Neural crest cell (in vitro differentiated cells): ENCODE measurements at regions not wholly inside any gene's neighbourhood (a gene's known extent, or its start where the extent isn't known, plus 50 kb on each side); places are given as distances from the start of the nearest gene placed in this dataset.
"Not testable (repeated sequence)": the region's sequence is repeated elsewhere in the genome, so short reads cannot be mapped to it uniquely, and the experiment has no call there.

ENCODE experiments used
- DNase-seq: peaks from one replicate; pipeline ENCODE4 v3.0.0; 2021; ENCODE audit warnings: low read depth, mixed read lengths, low spot score
- H3K27ac Mint-ChIP-seq: one replicate; pipeline ENCODE4 v1.8.0; 2021; ENCODE audit warnings: mild to moderate bottlenecking, mixed read lengths; ENCODE audit not compliant: unreplicated experiment
- H3K27me3 Mint-ChIP-seq: 2 replicates; pipeline ENCODE4 v1.8.0; 2021; ENCODE audit warnings: low read depth, mild to moderate bottlenecking, mixed read lengths
- H3K36me3 Mint-ChIP-seq: 2 replicates; pipeline ENCODE4 v1.8.0; 2021; ENCODE audit warnings: low read depth, mild to moderate bottlenecking, mixed read lengths
- H3K4me1 Mint-ChIP-seq: 2 replicates; pipeline ENCODE4 v1.8.0; 2021; ENCODE audit warnings: mixed read lengths
- H3K4me3 Mint-ChIP-seq: one replicate; pipeline ENCODE4 v1.8.0; 2021; ENCODE audit warnings: mild to moderate bottlenecking, mixed read lengths
- H3K9me3 Mint-ChIP-seq: 2 replicates; pipeline ENCODE4 v1.8.0; 2021; ENCODE audit warnings: mixed read lengths
- TF ChIP-seq, protein P1 (sequence below): fragments of 200-600 bp; sonication (generic); conservative IDR thresholded peaks from 2 replicates; pipeline ENCODE4 v1.5.0; 2021; ENCODE audit warnings: antibody characterized with exemption, mild to moderate bottlenecking

GRCh38 chrX:89021964-89022363 is 274.9 kb downstream of the CPXCR1 start:
- Mint-ChIP-seq H3K36me3 (no peaks in the 10 kb centered on the region), H3K27ac (no peak overlapping the region), H3K4me1 (peaks cover 4% of the 10 kb centered on the region), H3K9me3 (peaks cover 10% of the 10 kb centered on the region), H3K4me3 (no peak overlapping the region), H3K27me3 (no peaks in the 10 kb centered on the region)
- TF ChIP-seq, protein P1, sequence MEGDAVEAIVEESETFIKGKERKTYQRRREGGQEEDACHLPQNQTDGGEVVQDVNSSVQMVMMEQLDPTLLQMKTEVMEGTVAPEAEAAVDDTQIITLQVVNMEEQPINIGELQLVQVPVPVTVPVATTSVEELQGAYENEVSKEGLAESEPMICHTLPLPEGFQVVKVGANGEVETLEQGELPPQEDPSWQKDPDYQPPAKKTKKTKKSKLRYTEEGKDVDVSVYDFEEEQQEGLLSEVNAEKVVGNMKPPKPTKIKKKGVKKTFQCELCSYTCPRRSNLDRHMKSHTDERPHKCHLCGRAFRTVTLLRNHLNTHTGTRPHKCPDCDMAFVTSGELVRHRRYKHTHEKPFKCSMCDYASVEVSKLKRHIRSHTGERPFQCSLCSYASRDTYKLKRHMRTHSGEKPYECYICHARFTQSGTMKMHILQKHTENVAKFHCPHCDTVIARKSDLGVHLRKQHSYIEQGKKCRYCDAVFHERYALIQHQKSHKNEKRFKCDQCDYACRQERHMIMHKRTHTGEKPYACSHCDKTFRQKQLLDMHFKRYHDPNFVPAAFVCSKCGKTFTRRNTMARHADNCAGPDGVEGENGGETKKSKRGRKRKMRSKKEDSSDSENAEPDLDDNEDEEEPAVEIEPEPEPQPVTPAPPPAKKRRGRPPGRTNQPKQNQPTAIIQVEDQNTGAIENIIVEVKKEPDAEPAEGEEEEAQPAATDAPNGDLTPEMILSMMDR: no peak
- DNase-seq: no peak

- TF ChIP-seq, protein P1: no peak
- Mint-ChIP-seq H3K27me3 (no peaks in the 10 kb centered on the region), H3K36me3 (peaks cover 5% of the 10 kb centered on the region), H3K27ac (no peak overlapping the region), H3K4me3 (no peak overlapping the region), H3K4me1 (no peaks in the 10 kb centered on the region), H3K9me3 (peaks cover 17% of the 10 kb centered on the region)
- no peak for DNase-seq
Measured at GRCh38 chrX:89033723-89034122, 286.7 kb downstream of the CPXCR1 start.

GRCh38 chrX:89034679-89035078 is 287.7 kb downstream of the CPXCR1 start:
- no peak for DNase-seq
- peaks cover 5% of the 10 kb centered on the region for H3K36me3 Mint-ChIP-seq
- no peak overlapping the region for H3K4me3 Mint-ChIP-seq
- peaks cover 15% of the 10 kb centered on the region for H3K9me3 Mint-ChIP-seq
- no peak overlapping the region for H3K27ac Mint-ChIP-seq
- no peaks in the 10 kb centered on the region for H3K4me1 Mint-ChIP-seq
- TF ChIP-seq, protein P1: no peak
- H3K27me3 Mint-ChIP-seq: no peaks in the 10 kb centered on the region

DNA sequence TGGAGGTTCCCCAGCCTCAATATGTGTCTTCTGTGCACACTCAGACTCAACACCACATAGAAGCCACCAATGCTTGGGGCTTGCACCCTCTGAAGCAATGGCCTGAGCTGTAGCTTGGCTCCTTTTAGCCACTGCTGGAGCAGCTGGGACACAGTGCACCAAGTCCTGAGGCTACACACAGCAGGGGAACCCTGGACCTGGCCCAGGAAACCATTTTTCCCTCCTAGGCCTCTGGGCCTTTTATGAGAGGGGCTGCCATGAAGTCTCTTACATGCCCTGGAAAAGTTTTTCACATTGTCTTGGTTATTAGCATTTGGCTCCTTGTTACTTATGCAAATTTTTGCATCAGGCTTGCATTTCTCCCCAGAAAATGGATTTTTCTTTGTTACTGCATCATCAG is 306.2 kb downstream of the CPXCR1 start:
- H3K4me1 Mint-ChIP-seq: no peaks in the 10 kb centered on the region
- H3K36me3 Mint-ChIP-seq: no peaks in the 10 kb centered on the region
- no peak overlapping the region for H3K4me3 Mint-ChIP-seq
- no peak for DNase-seq
- H3K27ac Mint-ChIP-seq: no peak overlapping the region
- H3K9me3 Mint-ChIP-seq: peaks cover 13% of the 10 kb centered on the region
- TF ChIP-seq, protein P1: no peak
- H3K27me3 Mint-ChIP-seq: no peaks in the 10 kb centered on the region

DNA sequence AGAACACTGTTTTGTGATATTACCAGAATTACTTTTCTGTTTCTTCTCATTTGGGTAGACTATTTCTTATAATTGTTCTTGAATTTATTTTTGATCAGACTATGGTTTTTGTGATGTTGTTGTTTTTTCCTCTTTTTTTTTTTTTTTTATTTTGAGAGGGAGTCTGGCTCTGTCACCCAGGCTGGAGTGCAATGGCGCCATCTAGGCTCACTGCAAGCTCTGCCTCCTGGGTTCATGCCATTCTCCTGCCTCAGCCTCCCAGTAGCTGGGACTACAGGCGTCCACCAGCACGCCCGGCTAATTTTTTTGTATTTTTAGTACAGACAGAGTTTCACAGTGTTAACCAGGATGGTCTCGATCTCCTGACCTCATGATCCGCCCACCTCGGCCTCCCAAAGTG is 352.6 kb downstream of the CPXCR1 start:
- not testable (repeated sequence) for H3K36me3 Mint-ChIP-seq, H3K27ac Mint-ChIP-seq, H3K27me3 Mint-ChIP-seq, H3K9me3 Mint-ChIP-seq, DNase-seq, H3K4me1 Mint-ChIP-seq, H3K4me3 Mint-ChIP-seq
- TF ChIP-seq, protein P1: peak; percentile 20

DNA sequence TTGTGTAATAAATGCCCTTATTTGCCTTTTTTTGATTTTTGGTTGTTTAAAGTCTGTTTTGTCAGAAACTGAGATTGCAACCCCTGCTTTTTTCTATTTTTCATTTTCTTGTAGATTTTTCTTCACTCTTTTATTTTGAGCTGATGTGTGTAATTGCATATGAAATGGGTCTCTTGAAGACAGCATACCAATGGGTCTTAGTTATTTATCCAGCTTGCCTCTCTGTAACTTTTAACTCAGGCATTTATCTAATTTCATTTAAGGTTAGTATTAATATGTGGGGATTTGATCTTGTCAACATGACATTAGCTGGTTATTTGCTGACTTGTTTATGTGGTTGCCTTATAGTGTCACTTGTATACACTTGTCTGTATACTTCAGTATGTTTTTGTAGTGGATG is 378.0 kb downstream of the CPXCR1 start:
- TF ChIP-seq, protein P1: no peak

More for the DNA sequence above, 378.0 kb downstream of the CPXCR1 start:
- Mint-ChIP-seq H3K36me3 (peaks cover 3% of the 10 kb centered on the region), H3K4me1 (no peaks in the 10 kb centered on the region), H3K9me3 (peaks cover 20% of the 10 kb centered on the region), H3K27ac (no peak overlapping the region), H3K4me3 (no peak overlapping the region), H3K27me3 (no peaks in the 10 kb centered on the region)
- no peak for DNase-seq
